IgD-negative memory B cell (primary cell): ENCODE measurements at regions not wholly inside any gene's neighbourhood (a gene's known extent, or its start where the extent isn't known, plus 50 kb on each side); places are given as distances from the start of the nearest gene placed in this dataset.

ENCODE experiments used
- H3K27ac Mint-ChIP-seq, 3 donors: one replicate each; pipeline ENCODE4 v1.8.0; 2020 to 2022; ENCODE audit warnings: mild to moderate bottlenecking in 3 of 3, mixed read lengths in 3 of 3, moderate library complexity in 1 of 3
- H3K27me3 Mint-ChIP-seq: one replicate; pipeline ENCODE4 v1.8.0; 2021; ENCODE audit warnings: mixed read lengths
- H3K36me3 Mint-ChIP-seq: one replicate; pipeline ENCODE4 v1.8.0; 2020; ENCODE audit warnings: mild to moderate bottlenecking, mixed read lengths
- H3K4me1 Mint-ChIP-seq, 3 donors: one replicate each; pipeline ENCODE4 v1.8.0; 2020 to 2022; ENCODE audit warnings: mixed read lengths in 3 of 3, mild to moderate bottlenecking in 1 of 3
- H3K4me3 Mint-ChIP-seq, 4 donors: one replicate each; pipeline ENCODE4 v1.8.0; 2020 to 2022; ENCODE audit warnings: mild to moderate bottlenecking in 4 of 4, mixed read lengths in 4 of 4, moderate library complexity in 3 of 4
- H3K9me3 Mint-ChIP-seq, 3 donors: one replicate each; pipeline ENCODE4 v1.8.0; 2020 to 2021; ENCODE audit warnings: mixed read lengths in 3 of 3, mild to moderate bottlenecking in 1 of 3

DNA sequence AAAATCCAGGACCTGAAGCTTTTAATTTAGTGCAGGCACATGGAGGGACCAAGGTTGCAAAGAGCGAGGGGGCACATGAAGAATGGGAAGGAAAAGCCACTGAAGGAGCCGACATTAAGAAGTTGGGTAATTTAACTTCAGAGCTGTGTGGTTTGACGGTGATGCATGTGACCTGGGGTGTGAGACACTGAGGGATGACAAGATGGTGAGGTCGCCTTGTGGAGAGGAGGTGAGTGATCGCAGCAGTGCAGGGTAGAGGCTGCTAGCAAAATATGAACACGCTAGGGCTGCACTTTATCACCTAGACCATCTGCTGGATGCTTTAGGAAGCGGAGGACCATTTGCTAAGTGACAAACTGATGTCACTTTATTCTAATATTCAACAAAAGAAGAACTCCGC, 339.0 kb upstream of the KIF2A start:
- no peak overlapping the region for H3K27ac Mint-ChIP-seq
- no peak overlapping the region for H3K4me3 Mint-ChIP-seq
- peaks cover 4% of the 10 kb centered on the region for H3K27me3 Mint-ChIP-seq
- no peaks in the 10 kb centered on the region for H3K4me1 Mint-ChIP-seq
- no peaks in the 10 kb centered on the region for H3K36me3 Mint-ChIP-seq
- H3K9me3 Mint-ChIP-seq = peaks cover 0 to under 1% (median 0%) of the 10 kb centered on the region in 3 donors

DNA sequence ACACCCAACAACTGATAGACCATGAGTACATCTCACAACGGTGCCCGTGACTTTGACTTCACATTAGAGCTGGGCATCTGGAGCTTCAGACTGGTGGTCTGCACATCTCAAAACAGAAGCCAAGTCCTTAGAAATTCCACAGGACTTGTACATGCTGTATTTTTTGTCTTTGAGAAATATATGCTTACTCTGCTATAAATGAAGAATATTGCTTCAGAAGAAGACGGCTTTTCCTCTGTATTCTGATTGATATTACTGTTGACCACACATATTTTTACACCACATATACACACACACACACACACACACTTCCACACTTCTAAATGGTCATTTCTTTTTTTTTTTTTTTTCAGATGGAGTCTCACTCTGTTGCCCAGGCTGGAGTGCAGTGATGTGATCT, 338.3 kb upstream of the KIF2A start:
- no peaks in the 10 kb centered on the region for H3K4me1 Mint-ChIP-seq
- no peaks in the 10 kb centered on the region for H3K9me3 Mint-ChIP-seq
- peaks cover 4% of the 10 kb centered on the region for H3K27me3 Mint-ChIP-seq
- no peaks in the 10 kb centered on the region for H3K36me3 Mint-ChIP-seq
- no peak overlapping the region for H3K4me3 Mint-ChIP-seq
- H3K27ac Mint-ChIP-seq = no peak overlapping the region

DNA sequence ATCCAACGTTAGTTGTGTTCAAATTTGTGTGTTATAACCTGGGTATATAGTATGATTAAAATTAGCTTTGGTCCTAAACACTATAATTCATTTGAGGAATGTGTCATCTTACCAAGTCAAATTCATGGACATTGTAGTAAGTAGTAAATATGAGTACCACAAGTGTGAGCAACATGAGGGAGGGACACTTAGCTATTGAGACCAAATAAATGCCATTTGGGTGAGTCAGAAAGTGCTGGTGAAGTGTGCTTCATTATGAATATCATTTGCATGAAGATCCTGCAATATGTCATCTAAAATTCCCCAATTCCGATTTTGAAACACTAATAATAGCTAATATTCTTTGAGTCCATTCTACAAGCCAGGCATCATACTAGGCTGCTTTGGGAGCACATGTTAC, 336.7 kb upstream of the KIF2A start:
- Mint-ChIP-seq H3K9me3 (peaks cover 0 to 2% (median 0%) of the 10 kb centered on the region in 3 donors), H3K36me3 (no peaks in the 10 kb centered on the region), H3K27me3 (peaks cover 4% of the 10 kb centered on the region), H3K4me1 (no peaks in the 10 kb centered on the region), H3K27ac (no peak overlapping the region), H3K4me3 (no peak overlapping the region)

DNA sequence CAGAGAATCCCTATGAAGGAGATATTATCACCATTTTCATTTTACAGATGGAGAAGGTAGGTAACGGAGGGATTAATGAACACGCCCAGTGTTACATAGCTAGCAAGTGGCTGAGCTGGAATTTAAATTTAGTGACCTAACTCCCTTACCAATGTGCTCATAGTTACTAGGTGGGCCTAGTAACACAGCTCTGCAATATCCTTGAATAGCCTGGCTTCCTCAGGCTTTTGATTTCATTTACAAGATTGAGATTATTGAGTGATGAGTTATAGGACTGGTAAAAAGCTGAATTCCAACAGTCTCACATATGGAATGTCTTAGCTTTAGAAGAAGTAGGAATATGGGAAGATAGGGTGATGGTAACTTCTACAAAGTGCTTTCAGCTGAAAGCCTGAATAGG, 336.3 kb upstream of the KIF2A start:
- Mint-ChIP-seq H3K27ac (no peak overlapping the region), H3K4me1 (no peaks in the 10 kb centered on the region), H3K27me3 (peaks cover 5% of the 10 kb centered on the region), H3K4me3 (no peak overlapping the region), H3K9me3 (peaks cover 0 to 2% (median 0%) of the 10 kb centered on the region in 3 donors), H3K36me3 (no peaks in the 10 kb centered on the region)

DNA sequence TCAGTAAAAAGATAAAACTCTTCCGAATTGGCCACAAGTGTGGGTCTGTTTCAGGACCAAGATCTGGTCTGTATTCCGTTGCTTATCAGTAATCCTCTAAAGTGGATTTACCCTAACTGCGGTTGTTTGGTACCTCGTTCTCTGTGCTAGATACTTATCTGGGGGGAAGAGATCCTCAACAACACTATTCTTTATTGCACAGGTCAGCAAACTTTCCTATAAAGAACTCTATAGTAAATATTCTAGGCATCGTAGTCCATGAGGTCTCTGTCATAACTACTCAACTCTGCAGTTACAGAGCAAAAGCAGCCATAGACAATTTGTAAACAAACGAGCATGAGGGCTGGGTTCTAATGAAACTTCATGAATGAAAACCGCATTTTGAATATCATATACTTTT, 335.8 kb upstream of the KIF2A start:
- H3K36me3 Mint-ChIP-seq = no peaks in the 10 kb centered on the region
- H3K4me1 Mint-ChIP-seq = no peaks in the 10 kb centered on the region
- peaks cover 8% of the 10 kb centered on the region for H3K27me3 Mint-ChIP-seq
- H3K27ac Mint-ChIP-seq = no peak overlapping the region
- peaks cover 0 to 2% (median 0%) of the 10 kb centered on the region in 3 donors for H3K9me3 Mint-ChIP-seq
- no peak overlapping the region for H3K4me3 Mint-ChIP-seq

DNA sequence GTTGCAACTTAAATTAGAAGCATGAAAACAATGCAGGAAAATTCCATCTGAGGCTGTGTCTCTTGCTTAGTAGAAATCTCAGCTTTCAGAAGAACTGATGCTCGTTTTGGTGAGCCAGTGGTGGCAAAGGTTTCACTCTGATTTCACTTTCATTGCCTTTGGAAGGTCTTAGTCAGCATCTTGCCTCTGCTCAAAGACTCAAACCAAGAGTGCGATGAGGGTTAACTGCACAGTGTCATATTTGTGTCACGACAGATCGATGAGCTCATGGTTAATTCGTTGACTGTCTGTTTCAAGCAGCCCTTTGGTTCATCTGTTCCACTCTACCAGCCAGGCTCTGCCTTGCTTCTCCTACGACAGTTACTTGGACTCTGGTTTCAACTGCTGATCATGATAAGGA, 331.3 kb upstream of the KIF2A start:
- H3K4me1 Mint-ChIP-seq = no peaks in the 10 kb centered on the region

DNA sequence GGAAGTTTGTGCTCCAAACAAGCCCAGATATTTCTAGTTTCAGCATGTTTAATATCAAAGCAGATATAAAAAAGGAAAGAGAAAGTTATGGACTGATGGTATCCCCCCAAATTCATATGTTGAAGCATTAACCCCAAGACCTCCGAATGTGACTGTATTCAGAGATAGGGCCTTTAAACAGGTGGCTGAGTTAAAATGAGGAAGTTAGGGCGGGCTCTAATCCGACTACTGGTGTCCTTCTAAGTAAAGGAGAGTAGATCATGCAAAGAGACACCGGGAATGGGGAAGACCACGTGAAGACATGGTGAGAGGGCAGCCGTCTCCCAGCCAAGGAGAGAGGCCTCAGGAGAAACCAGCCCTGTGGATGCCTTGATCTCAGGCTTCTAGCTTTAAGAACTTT, 324.1 kb upstream of the KIF2A start:
- no peak overlapping the region for H3K4me3 Mint-ChIP-seq
- H3K9me3 Mint-ChIP-seq = peaks cover 0 to 6% (median 1%) of the 10 kb centered on the region in 3 donors
- no peak overlapping the region for H3K27ac Mint-ChIP-seq
- H3K4me1 Mint-ChIP-seq = peaks cover 0 to 1% (median 0%) of the 10 kb centered on the region in 3 donors
- H3K27me3 Mint-ChIP-seq = peaks cover 4% of the 10 kb centered on the region
- H3K36me3 Mint-ChIP-seq = no peaks in the 10 kb centered on the region

More for the DNA sequence above, 331.3 kb upstream of the KIF2A start:
- Mint-ChIP-seq H3K4me3 (no peak overlapping the region), H3K36me3 (no peaks in the 10 kb centered on the region), H3K27ac (no peak overlapping the region), H3K27me3 (peaks cover 5% of the 10 kb centered on the region), H3K9me3 (peaks cover 0 to 2% (median 0%) of the 10 kb centered on the region in 3 donors)

DNA sequence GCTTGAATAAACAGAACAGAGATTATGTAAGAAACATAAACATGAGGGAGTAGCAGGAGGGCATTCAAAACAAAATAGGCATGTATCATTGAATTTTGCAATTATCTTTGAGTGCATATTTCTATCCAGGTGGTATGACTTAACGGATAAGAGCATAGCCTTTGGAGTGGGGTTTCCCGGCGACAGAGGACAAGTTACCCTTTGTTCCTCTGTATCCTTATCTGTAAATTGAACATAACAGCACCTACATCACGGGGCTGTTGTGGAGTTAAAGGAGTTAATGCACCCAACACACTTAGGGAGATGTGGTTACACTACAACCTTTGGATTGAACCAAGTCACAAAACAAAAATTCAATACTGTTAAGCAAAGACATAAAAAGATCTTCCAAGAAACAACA, 314.6 kb upstream of the KIF2A start:
- H3K27me3 Mint-ChIP-seq = peaks cover 5% of the 10 kb centered on the region
- H3K4me3 Mint-ChIP-seq = no peak overlapping the region

DNA sequence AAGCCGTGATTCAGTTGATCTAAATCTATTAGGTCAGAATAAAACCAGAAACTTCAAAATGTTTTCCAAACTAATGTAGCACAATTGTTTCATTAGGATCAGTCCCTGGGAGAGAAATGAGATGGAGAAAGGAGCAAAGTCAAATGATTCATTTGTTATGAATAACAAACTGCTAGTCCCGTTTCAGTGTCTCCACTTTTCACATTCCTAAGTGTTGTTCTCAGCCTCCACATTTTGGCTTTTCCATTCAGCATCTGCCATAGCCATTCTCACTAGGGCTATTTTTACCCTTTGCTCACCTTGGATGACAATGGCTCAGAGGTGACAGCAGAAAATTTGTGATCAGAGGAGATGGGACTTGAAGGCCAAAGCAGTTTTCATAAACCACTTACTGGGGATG, 314.1 kb upstream of the KIF2A start:
- no peak overlapping the region for H3K4me3 Mint-ChIP-seq
- H3K9me3 Mint-ChIP-seq = peaks cover 0 to 4% (median 0%) of the 10 kb centered on the region in 3 donors
- H3K4me1 Mint-ChIP-seq = no peaks in the 10 kb centered on the region
- no peaks in the 10 kb centered on the region for H3K36me3 Mint-ChIP-seq
- H3K27me3 Mint-ChIP-seq = peaks cover 5% of the 10 kb centered on the region
- H3K27ac Mint-ChIP-seq = no peak overlapping the region

More for the DNA sequence above, 314.6 kb upstream of the KIF2A start:
- H3K4me1 Mint-ChIP-seq = no peaks in the 10 kb centered on the region
- H3K36me3 Mint-ChIP-seq = no peaks in the 10 kb centered on the region
- no peak overlapping the region for H3K27ac Mint-ChIP-seq
- H3K9me3 Mint-ChIP-seq = peaks cover 0 to 6% (median 0%) of the 10 kb centered on the region in 3 donors

DNA sequence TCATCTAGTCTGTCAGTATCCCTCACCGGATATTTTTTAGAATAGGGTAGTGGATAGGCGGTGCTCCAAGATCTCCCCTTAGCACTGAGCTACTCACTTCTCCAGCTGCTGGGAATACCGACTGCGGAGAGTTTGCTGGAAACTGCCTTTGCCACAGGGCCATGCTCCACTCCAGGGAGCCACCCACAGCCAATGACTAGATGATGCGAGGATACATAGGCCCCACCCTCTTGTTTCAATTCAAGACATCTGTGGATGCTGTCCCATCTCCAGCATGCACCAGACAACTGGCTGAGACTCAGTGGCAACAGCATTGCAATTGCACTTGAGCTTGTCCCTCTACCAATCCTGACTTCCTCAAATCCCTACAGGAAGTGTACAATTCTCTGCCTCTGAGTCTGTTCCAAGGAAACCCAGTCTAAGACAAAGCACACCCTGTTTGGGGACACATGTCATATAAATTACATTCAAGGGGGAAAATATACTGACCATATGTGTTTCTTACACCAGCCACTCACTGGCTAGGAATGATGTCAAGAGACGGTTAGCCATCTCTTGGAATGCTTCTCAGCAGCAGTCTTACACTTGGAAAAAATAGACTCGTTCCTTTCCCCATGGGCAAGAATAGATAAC, 312.6 kb upstream of the KIF2A start:
- H3K27ac Mint-ChIP-seq = no peak overlapping the region
- H3K4me1 Mint-ChIP-seq = no peaks in the 10 kb centered on the region
- no peak overlapping the region for H3K4me3 Mint-ChIP-seq
- peaks cover 5% of the 10 kb centered on the region for H3K27me3 Mint-ChIP-seq
- H3K9me3 Mint-ChIP-seq = peaks cover 0 to 2% (median 0%) of the 10 kb centered on the region in 3 donors
- no peaks in the 10 kb centered on the region for H3K36me3 Mint-ChIP-seq

DNA sequence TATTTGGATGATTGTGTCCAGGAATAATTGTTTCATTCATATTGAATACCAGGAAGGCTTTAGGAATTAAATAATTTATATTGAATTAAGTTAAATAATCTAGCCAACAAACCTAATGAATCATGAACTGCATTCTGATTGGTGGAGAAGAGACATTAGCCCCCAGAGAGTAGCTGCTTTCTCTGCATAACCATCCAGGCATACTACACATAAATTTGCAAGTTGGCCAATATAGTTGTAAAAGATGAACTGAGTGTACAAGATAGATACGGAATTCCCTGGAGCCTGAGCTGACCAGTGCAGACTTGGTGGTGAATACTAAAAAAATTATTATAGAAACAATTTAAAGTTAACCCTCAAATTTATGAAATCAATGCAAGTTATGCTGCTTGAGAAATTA, 311.8 kb upstream of the KIF2A start:
- Mint-ChIP-seq H3K4me3 (no peak overlapping the region), H3K36me3 (no peaks in the 10 kb centered on the region), H3K27ac (no peak overlapping the region), H3K27me3 (peaks cover 5% of the 10 kb centered on the region), H3K4me1 (no peaks in the 10 kb centered on the region), H3K9me3 (peaks cover 0 to 2% (median 2%) of the 10 kb centered on the region in 3 donors)

DNA sequence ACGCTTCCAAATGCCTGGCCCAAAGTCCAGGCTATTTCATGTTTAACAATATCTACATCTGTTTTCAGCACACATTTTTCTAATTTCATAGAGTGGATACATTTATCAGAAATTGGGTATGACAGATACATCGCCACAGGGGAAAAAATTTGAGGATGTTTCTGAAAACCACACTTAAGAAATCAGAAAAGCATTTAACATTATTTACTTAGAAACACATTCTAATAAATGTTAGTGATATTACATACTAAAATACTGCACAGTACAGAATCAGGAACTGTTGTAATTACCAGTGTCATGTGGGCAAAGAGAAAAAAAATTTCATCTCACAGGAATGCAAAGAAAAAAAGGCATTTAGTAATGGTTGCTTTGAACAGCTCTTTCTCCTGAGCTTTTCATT, 310.5 kb upstream of the KIF2A start:
- peaks cover 1% of the 10 kb centered on the region for H3K27me3 Mint-ChIP-seq
- H3K36me3 Mint-ChIP-seq = no peaks in the 10 kb centered on the region
- H3K27ac Mint-ChIP-seq = no peak overlapping the region
- H3K4me3 Mint-ChIP-seq = no peak overlapping the region
- peaks cover 0 to 2% (median 2%) of the 10 kb centered on the region in 3 donors for H3K9me3 Mint-ChIP-seq
- no peaks in the 10 kb centered on the region for H3K4me1 Mint-ChIP-seq

DNA sequence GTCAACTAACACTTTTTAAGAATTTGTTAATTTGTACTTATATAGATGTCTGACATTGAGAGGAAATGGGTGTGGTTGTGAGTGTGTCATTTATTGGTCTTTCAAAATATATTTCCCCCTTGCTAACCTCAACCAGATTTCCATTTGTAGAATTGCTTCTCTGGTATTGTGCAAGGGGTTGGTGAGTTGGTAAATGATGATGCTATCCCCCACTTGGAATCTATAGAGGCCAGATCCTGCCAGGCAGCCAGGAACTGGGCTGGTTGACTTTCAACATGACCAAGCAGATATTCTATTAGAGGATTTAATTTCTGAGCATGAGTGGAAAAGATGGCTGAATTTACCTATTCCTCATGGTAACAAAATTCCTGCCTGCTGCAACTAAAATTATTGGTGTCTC, 306.6 kb upstream of the KIF2A start:
- no peak overlapping the region for H3K27ac Mint-ChIP-seq
- H3K9me3 Mint-ChIP-seq = peaks cover 0 to 7% (median 2%) of the 10 kb centered on the region in 3 donors
- peaks cover 2% of the 10 kb centered on the region for H3K27me3 Mint-ChIP-seq
- no peak overlapping the region for H3K4me3 Mint-ChIP-seq
- no peaks in the 10 kb centered on the region for H3K36me3 Mint-ChIP-seq
- H3K4me1 Mint-ChIP-seq = no peaks in the 10 kb centered on the region

DNA sequence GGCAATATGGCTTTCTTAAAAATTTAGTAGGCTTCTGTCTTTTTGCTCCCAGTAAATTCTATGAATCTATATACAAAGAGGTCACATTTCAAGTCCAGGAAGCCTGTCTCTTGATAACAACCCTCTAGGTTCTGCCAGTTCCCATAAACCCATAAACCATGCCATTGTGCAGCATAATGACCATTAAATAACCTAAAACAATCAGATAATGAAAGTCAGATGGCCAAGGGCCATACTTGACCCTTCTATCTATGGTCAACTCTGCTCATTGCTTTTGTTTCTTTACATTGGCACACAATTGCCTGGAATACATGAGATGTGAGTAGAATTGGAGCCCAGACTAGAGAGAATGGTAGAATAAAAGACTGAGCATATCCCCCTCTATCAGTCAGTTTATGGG, 305.4 kb upstream of the KIF2A start:
- H3K9me3 Mint-ChIP-seq = peaks cover 0 to 8% (median 4%) of the 10 kb centered on the region in 3 donors
- H3K4me3 Mint-ChIP-seq = no peak overlapping the region
- H3K4me1 Mint-ChIP-seq = no peaks in the 10 kb centered on the region
- H3K27ac Mint-ChIP-seq = no peak overlapping the region
- H3K36me3 Mint-ChIP-seq = no peaks in the 10 kb centered on the region
- peaks cover 2% of the 10 kb centered on the region for H3K27me3 Mint-ChIP-seq

DNA sequence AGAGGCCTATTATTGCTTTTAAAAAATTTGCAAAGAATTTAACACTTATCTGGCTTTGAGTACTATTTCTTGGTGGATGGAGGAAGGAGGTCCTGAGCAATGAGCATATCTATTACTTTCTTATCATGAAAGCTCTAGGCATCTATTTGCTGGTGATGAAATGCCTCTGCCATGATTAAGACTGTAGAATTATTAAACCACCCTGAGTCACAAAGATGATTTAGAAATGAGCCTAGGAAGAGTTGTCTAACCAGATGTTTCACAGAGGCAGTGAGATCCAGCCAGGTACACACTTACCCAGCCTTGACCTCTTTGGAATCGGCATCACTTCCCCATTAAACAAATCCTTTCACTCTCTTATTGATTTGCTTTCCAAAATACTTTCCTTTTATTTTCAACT, 304.4 kb upstream of the KIF2A start:
- Mint-ChIP-seq H3K27ac (no peak overlapping the region), H3K4me3 (no peak overlapping the region), H3K4me1 (no peaks in the 10 kb centered on the region), H3K27me3 (peaks cover 2% of the 10 kb centered on the region), H3K36me3 (no peaks in the 10 kb centered on the region), H3K9me3 (peaks cover 0 to 9% (median 4%) of the 10 kb centered on the region in 3 donors)

DNA sequence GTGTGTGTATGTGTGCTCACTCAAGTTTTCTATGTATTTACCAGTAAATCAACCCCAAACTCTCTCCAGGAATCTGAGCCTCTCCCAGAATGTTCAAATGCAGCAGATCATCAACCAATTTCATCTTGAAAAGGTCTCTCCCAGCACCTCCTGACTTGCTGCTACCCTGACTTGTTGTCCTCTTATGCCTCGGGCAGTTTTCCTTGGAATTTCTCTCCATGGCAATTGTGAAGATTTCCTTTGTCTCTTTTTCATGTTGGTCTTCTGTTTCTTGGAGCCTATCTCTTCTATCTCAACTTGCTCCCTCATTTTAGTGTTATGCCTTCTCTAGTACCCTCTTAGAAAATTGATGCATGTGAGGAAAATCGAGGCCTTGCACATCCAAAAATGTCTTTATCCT, 303.6 kb upstream of the KIF2A start:
- Mint-ChIP-seq H3K27me3 (peaks cover 2% of the 10 kb centered on the region), H3K4me1 (no peaks in the 10 kb centered on the region), H3K4me3 (no peak overlapping the region), H3K9me3 (peaks cover 0 to 9% (median 4%) of the 10 kb centered on the region in 3 donors), H3K36me3 (no peaks in the 10 kb centered on the region), H3K27ac (no peak overlapping the region)
